IPS-NIHi7 (cell line): ENCODE measurements at regions not wholly inside any gene's neighbourhood (a gene's known extent, or its start where the extent isn't known, plus 50 kb on each side); places are given as distances from the start of the nearest gene placed in this dataset.

Experiments used
- DNase-seq: peaks from one replicate; pipeline ENCODE4 v3.0.0; 2012; ENCODE audit warnings: mixed read lengths; ENCODE audit errors: extremely low spot score

DNA sequence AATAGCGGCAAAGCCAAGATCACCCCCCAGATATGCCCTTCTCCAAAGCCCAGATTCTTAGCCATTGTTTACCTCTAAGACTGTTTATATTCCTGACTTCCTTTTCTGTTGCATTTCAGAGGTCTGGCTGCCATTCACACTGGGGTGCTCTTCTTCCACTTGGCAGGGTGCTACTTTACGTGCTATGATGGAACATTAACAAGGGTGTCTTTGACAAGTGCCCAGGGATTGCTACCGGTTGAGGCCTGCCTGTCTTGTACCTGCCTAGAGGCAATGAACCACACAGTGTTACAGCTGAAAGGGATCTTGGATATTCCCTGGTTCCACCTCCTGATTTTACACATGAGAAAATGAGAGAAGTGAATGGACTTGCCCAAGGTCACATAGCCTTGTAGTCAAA, 352.1 kb upstream of the KIF2A start:
- no peak for DNase-seq

DNA sequence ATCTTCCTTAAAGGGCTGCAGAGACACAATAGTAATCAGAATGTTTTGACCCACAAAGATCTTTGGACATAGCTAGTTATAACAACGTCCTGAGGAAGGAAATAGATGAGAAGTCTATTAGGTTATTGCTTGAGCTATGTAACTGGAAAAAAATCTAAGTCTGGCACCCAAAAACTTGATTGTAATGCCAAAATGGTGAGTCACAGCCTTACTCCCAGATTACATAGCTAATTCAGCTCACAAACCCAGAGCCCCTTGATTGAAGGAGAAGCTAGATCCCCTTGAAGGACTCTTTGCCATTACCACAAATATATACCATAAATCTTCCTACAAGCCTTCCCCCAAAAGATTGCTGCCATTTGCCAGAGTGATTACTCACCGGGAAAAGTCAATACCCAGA, 341.8 kb upstream of the KIF2A start:
- DNase-seq, result no peak

DNA sequence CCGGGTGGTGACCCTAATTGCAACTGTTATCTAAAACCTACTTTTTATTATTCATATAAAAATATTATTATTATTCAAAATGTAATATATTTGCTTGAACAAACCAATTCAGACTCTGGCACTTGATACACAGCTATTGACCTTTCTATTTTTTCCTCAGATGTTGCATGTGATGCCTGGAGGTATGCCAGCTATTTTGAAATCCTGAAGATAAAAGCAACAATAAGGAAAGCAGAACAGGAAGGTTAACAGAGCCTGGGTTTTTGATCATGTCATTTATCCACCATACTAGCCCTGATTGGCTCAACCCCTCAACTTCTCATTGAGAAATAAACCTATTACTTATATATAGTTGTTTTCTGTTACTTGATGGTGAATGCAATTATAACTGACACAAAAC, 340.9 kb upstream of the KIF2A start:
- DNase-seq, result no peak

DNA sequence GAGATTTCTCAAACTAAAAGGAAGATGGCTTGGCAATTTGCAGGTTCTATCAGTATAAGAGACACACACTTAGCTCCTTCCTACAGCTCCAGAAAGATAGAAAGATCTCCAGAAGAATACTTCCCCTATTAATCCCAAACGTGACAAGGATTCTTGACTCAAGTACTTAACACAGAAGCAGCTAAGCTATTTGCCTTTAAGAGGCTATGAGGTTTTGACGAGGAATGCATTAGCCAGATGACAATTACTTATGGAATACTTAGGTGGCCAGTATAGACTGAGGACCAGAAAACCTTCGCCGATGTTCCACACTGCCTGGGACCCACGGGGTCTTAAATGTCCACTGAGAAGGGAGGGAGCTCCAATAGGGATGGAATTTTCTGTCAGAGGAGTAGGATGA, 340.5 kb upstream of the KIF2A start:
- DNase-seq, result no peak

DNA sequence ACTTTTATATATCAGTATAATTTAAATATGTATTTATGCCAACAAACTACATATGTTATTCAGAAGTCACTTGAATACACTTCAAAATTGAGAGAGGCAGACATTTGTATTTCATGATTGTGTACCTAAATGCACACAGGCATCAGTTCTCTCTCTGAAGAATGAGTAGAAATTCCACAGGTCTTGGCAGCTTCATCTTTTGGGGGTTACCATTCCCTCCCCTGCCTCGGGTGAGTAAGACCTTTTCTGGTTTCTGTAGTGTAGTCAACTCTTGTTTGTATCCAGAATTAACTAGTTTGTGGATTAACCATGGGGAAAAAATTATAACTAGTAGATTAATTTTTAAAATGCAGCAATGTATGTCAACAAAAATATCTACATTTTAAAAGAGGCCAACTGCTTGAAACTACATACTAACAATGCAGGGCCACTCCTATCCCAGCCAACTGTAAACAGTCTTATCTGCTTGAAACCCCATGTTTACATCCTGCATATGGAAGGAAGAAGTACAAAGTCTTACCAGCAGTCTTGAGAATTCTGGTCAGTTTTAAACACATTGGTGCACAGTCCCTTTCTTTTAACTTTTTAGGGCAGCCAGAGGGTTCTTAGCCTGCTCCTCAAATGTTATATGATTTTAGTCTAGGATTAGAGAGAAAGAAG, 339.6 kb upstream of the KIF2A start:
- no peak for DNase-seq

DNA sequence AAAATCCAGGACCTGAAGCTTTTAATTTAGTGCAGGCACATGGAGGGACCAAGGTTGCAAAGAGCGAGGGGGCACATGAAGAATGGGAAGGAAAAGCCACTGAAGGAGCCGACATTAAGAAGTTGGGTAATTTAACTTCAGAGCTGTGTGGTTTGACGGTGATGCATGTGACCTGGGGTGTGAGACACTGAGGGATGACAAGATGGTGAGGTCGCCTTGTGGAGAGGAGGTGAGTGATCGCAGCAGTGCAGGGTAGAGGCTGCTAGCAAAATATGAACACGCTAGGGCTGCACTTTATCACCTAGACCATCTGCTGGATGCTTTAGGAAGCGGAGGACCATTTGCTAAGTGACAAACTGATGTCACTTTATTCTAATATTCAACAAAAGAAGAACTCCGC, 339.0 kb upstream of the KIF2A start:
- DNase-seq, result peak; percentile 31

DNA sequence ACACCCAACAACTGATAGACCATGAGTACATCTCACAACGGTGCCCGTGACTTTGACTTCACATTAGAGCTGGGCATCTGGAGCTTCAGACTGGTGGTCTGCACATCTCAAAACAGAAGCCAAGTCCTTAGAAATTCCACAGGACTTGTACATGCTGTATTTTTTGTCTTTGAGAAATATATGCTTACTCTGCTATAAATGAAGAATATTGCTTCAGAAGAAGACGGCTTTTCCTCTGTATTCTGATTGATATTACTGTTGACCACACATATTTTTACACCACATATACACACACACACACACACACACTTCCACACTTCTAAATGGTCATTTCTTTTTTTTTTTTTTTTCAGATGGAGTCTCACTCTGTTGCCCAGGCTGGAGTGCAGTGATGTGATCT, 338.3 kb upstream of the KIF2A start:
- no peak for DNase-seq

DNA sequence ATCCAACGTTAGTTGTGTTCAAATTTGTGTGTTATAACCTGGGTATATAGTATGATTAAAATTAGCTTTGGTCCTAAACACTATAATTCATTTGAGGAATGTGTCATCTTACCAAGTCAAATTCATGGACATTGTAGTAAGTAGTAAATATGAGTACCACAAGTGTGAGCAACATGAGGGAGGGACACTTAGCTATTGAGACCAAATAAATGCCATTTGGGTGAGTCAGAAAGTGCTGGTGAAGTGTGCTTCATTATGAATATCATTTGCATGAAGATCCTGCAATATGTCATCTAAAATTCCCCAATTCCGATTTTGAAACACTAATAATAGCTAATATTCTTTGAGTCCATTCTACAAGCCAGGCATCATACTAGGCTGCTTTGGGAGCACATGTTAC, 336.7 kb upstream of the KIF2A start:
- no peak for DNase-seq

DNA sequence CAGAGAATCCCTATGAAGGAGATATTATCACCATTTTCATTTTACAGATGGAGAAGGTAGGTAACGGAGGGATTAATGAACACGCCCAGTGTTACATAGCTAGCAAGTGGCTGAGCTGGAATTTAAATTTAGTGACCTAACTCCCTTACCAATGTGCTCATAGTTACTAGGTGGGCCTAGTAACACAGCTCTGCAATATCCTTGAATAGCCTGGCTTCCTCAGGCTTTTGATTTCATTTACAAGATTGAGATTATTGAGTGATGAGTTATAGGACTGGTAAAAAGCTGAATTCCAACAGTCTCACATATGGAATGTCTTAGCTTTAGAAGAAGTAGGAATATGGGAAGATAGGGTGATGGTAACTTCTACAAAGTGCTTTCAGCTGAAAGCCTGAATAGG, 336.3 kb upstream of the KIF2A start:
- no peak for DNase-seq

DNA sequence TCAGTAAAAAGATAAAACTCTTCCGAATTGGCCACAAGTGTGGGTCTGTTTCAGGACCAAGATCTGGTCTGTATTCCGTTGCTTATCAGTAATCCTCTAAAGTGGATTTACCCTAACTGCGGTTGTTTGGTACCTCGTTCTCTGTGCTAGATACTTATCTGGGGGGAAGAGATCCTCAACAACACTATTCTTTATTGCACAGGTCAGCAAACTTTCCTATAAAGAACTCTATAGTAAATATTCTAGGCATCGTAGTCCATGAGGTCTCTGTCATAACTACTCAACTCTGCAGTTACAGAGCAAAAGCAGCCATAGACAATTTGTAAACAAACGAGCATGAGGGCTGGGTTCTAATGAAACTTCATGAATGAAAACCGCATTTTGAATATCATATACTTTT, 335.8 kb upstream of the KIF2A start:
- no peak for DNase-seq

DNA sequence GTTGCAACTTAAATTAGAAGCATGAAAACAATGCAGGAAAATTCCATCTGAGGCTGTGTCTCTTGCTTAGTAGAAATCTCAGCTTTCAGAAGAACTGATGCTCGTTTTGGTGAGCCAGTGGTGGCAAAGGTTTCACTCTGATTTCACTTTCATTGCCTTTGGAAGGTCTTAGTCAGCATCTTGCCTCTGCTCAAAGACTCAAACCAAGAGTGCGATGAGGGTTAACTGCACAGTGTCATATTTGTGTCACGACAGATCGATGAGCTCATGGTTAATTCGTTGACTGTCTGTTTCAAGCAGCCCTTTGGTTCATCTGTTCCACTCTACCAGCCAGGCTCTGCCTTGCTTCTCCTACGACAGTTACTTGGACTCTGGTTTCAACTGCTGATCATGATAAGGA, 331.3 kb upstream of the KIF2A start:
- DNase-seq, result no peak

DNA sequence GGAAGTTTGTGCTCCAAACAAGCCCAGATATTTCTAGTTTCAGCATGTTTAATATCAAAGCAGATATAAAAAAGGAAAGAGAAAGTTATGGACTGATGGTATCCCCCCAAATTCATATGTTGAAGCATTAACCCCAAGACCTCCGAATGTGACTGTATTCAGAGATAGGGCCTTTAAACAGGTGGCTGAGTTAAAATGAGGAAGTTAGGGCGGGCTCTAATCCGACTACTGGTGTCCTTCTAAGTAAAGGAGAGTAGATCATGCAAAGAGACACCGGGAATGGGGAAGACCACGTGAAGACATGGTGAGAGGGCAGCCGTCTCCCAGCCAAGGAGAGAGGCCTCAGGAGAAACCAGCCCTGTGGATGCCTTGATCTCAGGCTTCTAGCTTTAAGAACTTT, 324.1 kb upstream of the KIF2A start:
- no peak for DNase-seq

DNA sequence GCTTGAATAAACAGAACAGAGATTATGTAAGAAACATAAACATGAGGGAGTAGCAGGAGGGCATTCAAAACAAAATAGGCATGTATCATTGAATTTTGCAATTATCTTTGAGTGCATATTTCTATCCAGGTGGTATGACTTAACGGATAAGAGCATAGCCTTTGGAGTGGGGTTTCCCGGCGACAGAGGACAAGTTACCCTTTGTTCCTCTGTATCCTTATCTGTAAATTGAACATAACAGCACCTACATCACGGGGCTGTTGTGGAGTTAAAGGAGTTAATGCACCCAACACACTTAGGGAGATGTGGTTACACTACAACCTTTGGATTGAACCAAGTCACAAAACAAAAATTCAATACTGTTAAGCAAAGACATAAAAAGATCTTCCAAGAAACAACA, 314.6 kb upstream of the KIF2A start:
- no peak for DNase-seq

DNA sequence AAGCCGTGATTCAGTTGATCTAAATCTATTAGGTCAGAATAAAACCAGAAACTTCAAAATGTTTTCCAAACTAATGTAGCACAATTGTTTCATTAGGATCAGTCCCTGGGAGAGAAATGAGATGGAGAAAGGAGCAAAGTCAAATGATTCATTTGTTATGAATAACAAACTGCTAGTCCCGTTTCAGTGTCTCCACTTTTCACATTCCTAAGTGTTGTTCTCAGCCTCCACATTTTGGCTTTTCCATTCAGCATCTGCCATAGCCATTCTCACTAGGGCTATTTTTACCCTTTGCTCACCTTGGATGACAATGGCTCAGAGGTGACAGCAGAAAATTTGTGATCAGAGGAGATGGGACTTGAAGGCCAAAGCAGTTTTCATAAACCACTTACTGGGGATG, 314.1 kb upstream of the KIF2A start:
- DNase-seq, result no peak

DNA sequence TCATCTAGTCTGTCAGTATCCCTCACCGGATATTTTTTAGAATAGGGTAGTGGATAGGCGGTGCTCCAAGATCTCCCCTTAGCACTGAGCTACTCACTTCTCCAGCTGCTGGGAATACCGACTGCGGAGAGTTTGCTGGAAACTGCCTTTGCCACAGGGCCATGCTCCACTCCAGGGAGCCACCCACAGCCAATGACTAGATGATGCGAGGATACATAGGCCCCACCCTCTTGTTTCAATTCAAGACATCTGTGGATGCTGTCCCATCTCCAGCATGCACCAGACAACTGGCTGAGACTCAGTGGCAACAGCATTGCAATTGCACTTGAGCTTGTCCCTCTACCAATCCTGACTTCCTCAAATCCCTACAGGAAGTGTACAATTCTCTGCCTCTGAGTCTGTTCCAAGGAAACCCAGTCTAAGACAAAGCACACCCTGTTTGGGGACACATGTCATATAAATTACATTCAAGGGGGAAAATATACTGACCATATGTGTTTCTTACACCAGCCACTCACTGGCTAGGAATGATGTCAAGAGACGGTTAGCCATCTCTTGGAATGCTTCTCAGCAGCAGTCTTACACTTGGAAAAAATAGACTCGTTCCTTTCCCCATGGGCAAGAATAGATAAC, 312.6 kb upstream of the KIF2A start:
- DNase-seq, result no peak

DNA sequence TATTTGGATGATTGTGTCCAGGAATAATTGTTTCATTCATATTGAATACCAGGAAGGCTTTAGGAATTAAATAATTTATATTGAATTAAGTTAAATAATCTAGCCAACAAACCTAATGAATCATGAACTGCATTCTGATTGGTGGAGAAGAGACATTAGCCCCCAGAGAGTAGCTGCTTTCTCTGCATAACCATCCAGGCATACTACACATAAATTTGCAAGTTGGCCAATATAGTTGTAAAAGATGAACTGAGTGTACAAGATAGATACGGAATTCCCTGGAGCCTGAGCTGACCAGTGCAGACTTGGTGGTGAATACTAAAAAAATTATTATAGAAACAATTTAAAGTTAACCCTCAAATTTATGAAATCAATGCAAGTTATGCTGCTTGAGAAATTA, 311.8 kb upstream of the KIF2A start:
- DNase-seq, result no peak

DNA sequence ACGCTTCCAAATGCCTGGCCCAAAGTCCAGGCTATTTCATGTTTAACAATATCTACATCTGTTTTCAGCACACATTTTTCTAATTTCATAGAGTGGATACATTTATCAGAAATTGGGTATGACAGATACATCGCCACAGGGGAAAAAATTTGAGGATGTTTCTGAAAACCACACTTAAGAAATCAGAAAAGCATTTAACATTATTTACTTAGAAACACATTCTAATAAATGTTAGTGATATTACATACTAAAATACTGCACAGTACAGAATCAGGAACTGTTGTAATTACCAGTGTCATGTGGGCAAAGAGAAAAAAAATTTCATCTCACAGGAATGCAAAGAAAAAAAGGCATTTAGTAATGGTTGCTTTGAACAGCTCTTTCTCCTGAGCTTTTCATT, 310.5 kb upstream of the KIF2A start:
- DNase-seq, result no peak

DNA sequence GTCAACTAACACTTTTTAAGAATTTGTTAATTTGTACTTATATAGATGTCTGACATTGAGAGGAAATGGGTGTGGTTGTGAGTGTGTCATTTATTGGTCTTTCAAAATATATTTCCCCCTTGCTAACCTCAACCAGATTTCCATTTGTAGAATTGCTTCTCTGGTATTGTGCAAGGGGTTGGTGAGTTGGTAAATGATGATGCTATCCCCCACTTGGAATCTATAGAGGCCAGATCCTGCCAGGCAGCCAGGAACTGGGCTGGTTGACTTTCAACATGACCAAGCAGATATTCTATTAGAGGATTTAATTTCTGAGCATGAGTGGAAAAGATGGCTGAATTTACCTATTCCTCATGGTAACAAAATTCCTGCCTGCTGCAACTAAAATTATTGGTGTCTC, 306.6 kb upstream of the KIF2A start:
- DNase-seq, result no peak

DNA sequence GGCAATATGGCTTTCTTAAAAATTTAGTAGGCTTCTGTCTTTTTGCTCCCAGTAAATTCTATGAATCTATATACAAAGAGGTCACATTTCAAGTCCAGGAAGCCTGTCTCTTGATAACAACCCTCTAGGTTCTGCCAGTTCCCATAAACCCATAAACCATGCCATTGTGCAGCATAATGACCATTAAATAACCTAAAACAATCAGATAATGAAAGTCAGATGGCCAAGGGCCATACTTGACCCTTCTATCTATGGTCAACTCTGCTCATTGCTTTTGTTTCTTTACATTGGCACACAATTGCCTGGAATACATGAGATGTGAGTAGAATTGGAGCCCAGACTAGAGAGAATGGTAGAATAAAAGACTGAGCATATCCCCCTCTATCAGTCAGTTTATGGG, 305.4 kb upstream of the KIF2A start:
- DNase-seq, result no peak

DNA sequence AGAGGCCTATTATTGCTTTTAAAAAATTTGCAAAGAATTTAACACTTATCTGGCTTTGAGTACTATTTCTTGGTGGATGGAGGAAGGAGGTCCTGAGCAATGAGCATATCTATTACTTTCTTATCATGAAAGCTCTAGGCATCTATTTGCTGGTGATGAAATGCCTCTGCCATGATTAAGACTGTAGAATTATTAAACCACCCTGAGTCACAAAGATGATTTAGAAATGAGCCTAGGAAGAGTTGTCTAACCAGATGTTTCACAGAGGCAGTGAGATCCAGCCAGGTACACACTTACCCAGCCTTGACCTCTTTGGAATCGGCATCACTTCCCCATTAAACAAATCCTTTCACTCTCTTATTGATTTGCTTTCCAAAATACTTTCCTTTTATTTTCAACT, 304.4 kb upstream of the KIF2A start:
- no peak for DNase-seq

DNA sequence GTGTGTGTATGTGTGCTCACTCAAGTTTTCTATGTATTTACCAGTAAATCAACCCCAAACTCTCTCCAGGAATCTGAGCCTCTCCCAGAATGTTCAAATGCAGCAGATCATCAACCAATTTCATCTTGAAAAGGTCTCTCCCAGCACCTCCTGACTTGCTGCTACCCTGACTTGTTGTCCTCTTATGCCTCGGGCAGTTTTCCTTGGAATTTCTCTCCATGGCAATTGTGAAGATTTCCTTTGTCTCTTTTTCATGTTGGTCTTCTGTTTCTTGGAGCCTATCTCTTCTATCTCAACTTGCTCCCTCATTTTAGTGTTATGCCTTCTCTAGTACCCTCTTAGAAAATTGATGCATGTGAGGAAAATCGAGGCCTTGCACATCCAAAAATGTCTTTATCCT, 303.6 kb upstream of the KIF2A start:
- DNase-seq, result no peak

DNA sequence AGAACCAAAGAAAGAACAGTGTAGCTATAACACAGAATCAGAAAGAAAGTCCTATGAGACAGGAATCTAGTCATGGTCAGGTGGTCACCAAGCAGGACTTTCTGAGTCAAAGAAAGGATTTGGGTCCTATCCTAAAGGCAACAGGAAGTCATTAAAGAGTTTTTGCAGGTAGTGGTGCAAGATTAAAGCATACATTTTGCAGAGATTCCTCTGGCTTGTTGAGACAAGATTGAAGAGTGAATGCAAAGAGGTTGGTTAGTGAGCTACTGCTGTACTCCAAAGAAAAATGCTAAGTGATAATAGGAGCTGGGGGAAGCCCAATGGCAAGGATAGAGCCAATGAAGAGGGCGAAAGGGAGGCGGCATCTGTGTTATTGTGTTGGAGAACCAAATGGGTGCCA, 300.5 kb upstream of the KIF2A start:
- no peak for DNase-seq

DNA sequence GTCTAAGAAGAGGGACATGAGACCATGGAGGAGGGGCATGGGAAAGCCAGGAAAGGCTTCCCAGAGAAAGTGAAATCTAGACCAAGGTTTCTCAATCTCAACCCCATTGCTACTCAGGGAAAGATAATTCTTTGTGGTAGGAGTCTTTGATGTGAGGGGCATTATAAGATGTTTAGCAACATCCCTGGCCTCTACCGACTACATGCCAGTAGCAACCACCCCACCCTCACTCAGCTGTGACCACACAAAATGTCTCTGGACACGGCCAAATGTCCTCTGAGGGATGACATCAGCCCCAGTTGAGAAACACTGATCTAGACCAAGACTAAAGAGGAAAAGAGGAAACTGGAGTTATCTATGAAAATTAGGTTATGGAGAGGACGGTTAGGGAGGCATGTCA, 298.5 kb upstream of the KIF2A start:
- DNase-seq, result no peak

DNA sequence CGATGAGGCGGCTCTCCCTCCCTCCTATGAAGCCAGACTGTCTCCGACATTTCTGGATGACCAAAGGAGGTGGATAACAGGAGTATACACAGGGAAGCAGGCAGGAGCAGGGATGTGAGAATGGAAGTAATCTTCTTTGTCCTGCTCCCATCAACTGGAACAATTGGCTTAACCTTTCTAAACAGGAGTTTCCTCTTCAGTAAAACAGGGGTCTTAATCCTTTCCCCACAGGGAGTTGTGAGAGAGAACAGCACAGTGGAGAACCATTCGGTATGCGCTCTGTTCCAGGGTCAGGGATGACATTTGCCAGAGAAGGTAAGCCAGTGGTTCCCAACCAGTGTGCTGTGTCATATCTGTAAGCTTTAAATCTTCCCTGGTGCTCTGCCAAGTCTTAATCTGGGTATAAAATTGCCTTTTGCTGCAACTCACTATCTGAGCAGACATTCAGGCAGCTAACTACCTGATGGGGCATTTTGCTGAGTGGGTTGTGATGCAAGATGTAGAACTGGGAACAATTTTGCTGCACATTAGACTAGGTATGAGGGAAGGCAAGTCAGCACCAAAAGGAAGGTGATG, 294.8 kb upstream of the KIF2A start:
- no peak for DNase-seq
